Trophoblast cell (in vitro differentiated cells and primary cell): ENCODE measurements at regions not wholly inside any gene's neighbourhood (a gene's known extent, or its start where the extent isn't known, plus 50 kb on each side); places are given as distances from the start of the nearest gene placed in this dataset.
A peak's percentile ranks its signal among the peaks of the same experiment; 100 is the strongest.

Experiments used
- DNase-seq, 2 donors: peaks; one replicate each; pipeline ENCODE4 v3.0.0-alpha.2; 2016
- H2AFZ ChIP-seq: 2 replicates; pipeline ENCODE4 v1.6.1; 2013; ENCODE audit warnings: low read length, moderate library complexity, mild to moderate bottlenecking; ENCODE audit not compliant: insufficient read depth, poor library complexity
- H2AK5ac ChIP-seq: 2 replicates; pipeline ENCODE4 v1.6.1; 2013; ENCODE audit warnings: mild to moderate bottlenecking, low read length
- H2BK120ac ChIP-seq: 2 replicates; pipeline ENCODE4 v1.6.1; 2013; ENCODE audit warnings: low read length, mild to moderate bottlenecking, moderate library complexity; ENCODE audit not compliant: insufficient read depth, poor library complexity
- H2BK12ac ChIP-seq: 2 replicates; pipeline ENCODE4 v1.6.1; 2013; ENCODE audit warnings: mild to moderate bottlenecking, low read length, moderate library complexity
- H2BK5ac ChIP-seq: 2 replicates; pipeline ENCODE4 v1.6.1; 2013; ENCODE audit warnings: low read length, low read depth, moderate library complexity, mild to moderate bottlenecking; ENCODE audit not compliant: poor library complexity
- H3K14ac ChIP-seq: 2 replicates; pipeline ENCODE4 v1.6.1; 2013; ENCODE audit warnings: mild to moderate bottlenecking, low read length
- H3K18ac ChIP-seq: 2 replicates; pipeline ENCODE4 v1.6.1; 2013; ENCODE audit warnings: mild to moderate bottlenecking, low read length
- H3K23ac ChIP-seq: 2 replicates; pipeline ENCODE4 v1.6.1; 2013; ENCODE audit warnings: low read length
- H3K27ac ChIP-seq: 2 replicates; pipeline ENCODE4 v1.5.1; 2013; ENCODE audit warnings: low read depth, mild to moderate bottlenecking, inconsistent platforms, low read length, moderate library complexity
- H3K27me3 ChIP-seq: 2 replicates; pipeline ENCODE4 v1.6.1; 2013; ENCODE audit warnings: inconsistent platforms, mild to moderate bottlenecking, low read length, moderate library complexity; ENCODE audit not compliant: insufficient read depth
- H3K36me3 ChIP-seq, 2 experiments: 1 replicate in 1 of 2; 2 replicates in 1 of 2; pipeline ENCODE4 v1.6.1; 2013; ENCODE audit warnings: low read length in 2 of 2, mild to moderate bottlenecking in 2 of 2, moderate library complexity in 1 of 2; ENCODE audit not compliant: insufficient read depth in 2 of 2, control insufficient read depth in 1 of 2
- H3K4ac ChIP-seq: 2 replicates; pipeline ENCODE4 v1.6.1; 2013; ENCODE audit warnings: low read depth, mild to moderate bottlenecking, low read length, moderate library complexity
- H3K4me1 ChIP-seq, 2 experiments: 1 replicate in 1 of 2; 2 replicates in 1 of 2; pipeline ENCODE4 v1.6.1; 2013; ENCODE audit warnings: low read length in 2 of 2, mild to moderate bottlenecking in 2 of 2, moderate library complexity in 1 of 2; ENCODE audit not compliant: insufficient read depth in 2 of 2, control insufficient read depth in 1 of 2
- H3K4me2 ChIP-seq: 2 replicates; pipeline ENCODE4 v1.6.1; 2013; ENCODE audit warnings: inconsistent platforms, mild to moderate bottlenecking, low read length, moderate library complexity
- H3K4me3 ChIP-seq: 2 replicates; pipeline ENCODE4 v1.5.1; 2013; ENCODE audit warnings: mild to moderate bottlenecking, low read depth, low read length, inconsistent platforms
- H3K79me1 ChIP-seq: one replicate; pipeline ENCODE4 v1.6.1; 2013; ENCODE audit warnings: low read length
- H3K79me2 ChIP-seq: 2 replicates; pipeline ENCODE4 v1.6.1; 2013; ENCODE audit warnings: low read length, mild to moderate bottlenecking; ENCODE audit not compliant: control insufficient read depth, insufficient read depth, poor library complexity
- H3K9ac ChIP-seq: 2 replicates; pipeline ENCODE4 v1.6.1; 2013; ENCODE audit warnings: mild to moderate bottlenecking, low read length
- H3K9me3 ChIP-seq: 2 replicates; pipeline ENCODE4 v1.6.1; 2013; ENCODE audit warnings: low read depth, mild to moderate bottlenecking, control low read depth, inconsistent platforms, low read length; ENCODE audit not compliant: insufficient read depth
- H4K12ac ChIP-seq: 2 replicates; pipeline ENCODE4 v1.6.1; 2013; ENCODE audit warnings: low read depth, mild to moderate bottlenecking, low read length, moderate library complexity
- H4K8ac ChIP-seq: 2 replicates; pipeline ENCODE4 v1.6.1; 2013; ENCODE audit warnings: low read depth, mild to moderate bottlenecking, low read length, moderate library complexity
- H4K91ac ChIP-seq: one replicate; pipeline ENCODE4 v1.6.1; 2013; ENCODE audit warnings: low read depth, mild to moderate bottlenecking, low read length, moderate library complexity
- WGBS: extraction: QIAGEN DNeasy Blood & Tissue Kit; methylation state at CpG from one replicate; pipeline ENCODE4 v1.1.7; 2013; ENCODE audit warnings: missing lambda C conversion rate; ENCODE audit not compliant: insufficient read length, insufficient coverage; ENCODE audit errors: extremely low coverage; 5-methylcytosine and 5-hydroxymethylcytosine counted together

DNA sequence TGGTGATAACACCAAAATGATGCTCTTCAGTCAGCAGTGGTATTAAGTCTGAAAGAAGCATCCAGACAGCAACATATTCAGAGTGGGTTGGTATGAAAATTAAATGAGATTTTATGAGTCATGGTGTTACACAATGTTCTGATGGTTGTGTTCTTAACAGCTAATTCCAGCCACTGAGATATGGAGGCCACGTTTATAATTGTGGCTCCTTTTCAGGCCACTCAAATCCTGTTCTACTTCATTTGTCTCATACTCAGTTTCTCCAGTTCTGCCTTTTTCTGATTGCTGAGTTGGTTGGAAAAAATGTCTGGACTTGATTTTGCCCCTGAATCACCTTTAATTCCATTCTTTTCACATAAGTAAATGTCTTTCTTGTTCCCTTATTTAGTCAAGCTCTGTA, 162.7 kb upstream of the COL3A1 start:
- no CpG with 5 or more reads among the region's 1 CpG for WGBS
- H2AFZ ChIP-seq: no peak overlapping the region
- peak; percentile 77 to 95 for DNase-seq

DNA sequence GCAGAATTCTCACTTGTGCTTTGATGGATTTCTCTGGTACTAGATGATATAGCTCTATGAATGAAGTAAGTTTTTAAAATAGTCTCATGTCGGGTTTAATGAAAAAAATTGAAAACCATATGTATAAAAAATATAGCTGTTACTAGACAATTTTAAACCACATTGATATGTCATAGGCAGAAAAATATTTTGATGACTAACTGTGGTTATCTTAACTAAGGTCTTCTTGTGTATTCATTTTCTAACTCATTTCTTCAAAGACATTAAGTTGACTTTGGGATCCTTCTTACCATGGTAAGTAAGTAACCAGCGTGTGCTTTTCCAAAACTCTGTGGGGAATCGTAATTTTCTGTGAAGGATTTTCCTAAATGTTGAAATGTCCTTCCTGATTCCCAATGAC, 160.9 kb upstream of the COL3A1 start:
- Histone ChIP-seq H2BK12ac (no peak overlapping the region), H3K18ac (no peak overlapping the region), H3K14ac (no peak overlapping the region), H4K91ac (no peak overlapping the region), H2BK5ac (no peak overlapping the region), H3K27me3 (no peaks in the 10 kb centered on the region), H2AFZ (no peak overlapping the region), H4K12ac (no peak overlapping the region), H3K79me2 (no peaks in the 10 kb centered on the region), H3K79me1 (no peaks in the 10 kb centered on the region), H3K9ac (no peak overlapping the region), H3K27ac (no peak overlapping the region), H3K9me3 (no peaks in the 10 kb centered on the region), H3K23ac (no peak overlapping the region), H3K4me1 (peaks cover 0 to 2% of the 10 kb centered on the region in 2 experiments), H3K36me3 (no peaks in the 10 kb centered on the region), H2AK5ac (no peak overlapping the region), H3K4me3 (no peak overlapping the region), H2BK120ac (no peak overlapping the region), H3K4ac (no peak overlapping the region), H4K8ac (no peak overlapping the region), H3K4me2 (no peak overlapping the region)
- no CpG with 5 or more reads among the region's 3 CpGs for WGBS
- DNase-seq: peak in 1 of 2 donors; percentile 48

More for the DNA sequence above, 162.7 kb upstream of the COL3A1 start:
- Histone ChIP-seq H3K79me2 (no peaks in the 10 kb centered on the region), H3K14ac (no peak overlapping the region), H2AK5ac (no peak overlapping the region), H3K4me3 (no peak overlapping the region), H3K9ac (no peak overlapping the region), H4K8ac (no peak overlapping the region), H4K12ac (no peak overlapping the region), H3K4ac (no peak overlapping the region), H3K36me3 (no peaks in the 10 kb centered on the region), H3K79me1 (no peaks in the 10 kb centered on the region), H3K18ac (no peak overlapping the region), H3K27ac (no peak overlapping the region), H3K23ac (no peak overlapping the region), H3K4me1 (peaks cover 0 to 2% of the 10 kb centered on the region in 2 experiments), H4K91ac (no peak overlapping the region), H2BK5ac (no peak overlapping the region), H2BK12ac (no peak overlapping the region), H3K4me2 (no peak overlapping the region), H2BK120ac (no peak overlapping the region), H3K27me3 (no peaks in the 10 kb centered on the region), H3K9me3 (no peaks in the 10 kb centered on the region)

DNA sequence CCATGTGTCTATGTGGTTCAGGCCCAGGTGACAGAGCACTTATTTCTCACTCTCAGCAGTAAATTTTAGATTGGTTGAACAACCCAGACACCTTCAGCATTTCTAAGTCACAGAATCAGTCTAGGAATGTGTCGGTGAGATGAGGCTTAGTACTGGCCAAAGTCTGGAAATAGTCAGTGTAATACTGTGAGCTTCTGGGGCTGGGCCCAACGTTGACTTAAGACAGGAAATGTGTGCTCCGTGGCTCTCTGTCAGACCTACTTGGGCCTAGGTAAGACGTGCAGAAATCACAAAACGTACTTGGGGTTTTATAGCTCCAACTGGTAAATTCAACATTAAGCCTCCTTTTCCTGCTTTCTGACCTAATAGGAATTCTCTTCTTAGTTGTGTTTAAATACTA, 160.3 kb upstream of the COL3A1 start:
- H3K4me2 ChIP-seq: no peak overlapping the region
- H2BK12ac ChIP-seq: no peak overlapping the region
- no peak overlapping the region for H2AFZ ChIP-seq
- H3K36me3 ChIP-seq: no peaks in the 10 kb centered on the region
- no CpG with 5 or more reads among the region's 5 CpGs for WGBS
- DNase-seq: peak; percentile 66 to 77
- H3K23ac ChIP-seq: no peak overlapping the region
- no peak overlapping the region for H3K18ac ChIP-seq
- peak overlapping the region; percentile 2 for H3K27ac ChIP-seq
- H2BK120ac ChIP-seq: no peak overlapping the region
- no peak overlapping the region for H3K4me3 ChIP-seq
- no peaks in the 10 kb centered on the region for H3K9me3 ChIP-seq
- no peak overlapping the region for H2AK5ac ChIP-seq
- no peak overlapping the region for H2BK5ac ChIP-seq
- H4K12ac ChIP-seq: no peak overlapping the region
- H4K91ac ChIP-seq: no peak overlapping the region
- H3K14ac ChIP-seq: no peak overlapping the region
- H3K27me3 ChIP-seq: no peaks in the 10 kb centered on the region
- H3K4me1 ChIP-seq: peaks cover 0 to 2% of the 10 kb centered on the region in 2 experiments
- H3K79me1 ChIP-seq: no peaks in the 10 kb centered on the region
- no peaks in the 10 kb centered on the region for H3K79me2 ChIP-seq
- H3K4ac ChIP-seq: no peak overlapping the region
- H4K8ac ChIP-seq: no peak overlapping the region
- H3K9ac ChIP-seq: no peak overlapping the region

DNA sequence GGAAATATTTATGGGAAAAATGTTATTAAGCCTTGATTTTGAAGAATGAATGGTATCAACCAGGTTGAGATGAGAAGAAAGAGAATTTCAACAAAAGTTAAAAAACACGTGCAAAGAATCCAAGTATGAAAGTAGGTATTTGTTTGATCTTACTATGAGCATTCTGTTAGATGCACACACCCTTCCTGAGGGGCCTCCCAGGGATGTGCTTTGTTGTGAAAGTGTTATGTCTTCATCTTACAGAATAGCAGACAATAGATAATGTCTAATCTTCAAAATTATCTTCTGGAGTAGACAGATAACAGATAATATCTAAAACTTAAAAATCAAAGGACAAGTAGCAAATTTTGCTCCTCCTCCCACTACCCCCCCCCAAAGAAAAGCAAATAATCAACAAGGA, 155.2 kb upstream of the COL3A1 start:
- Histone ChIP-seq H3K36me3 (no peaks in the 10 kb centered on the region), H2BK5ac (no peak overlapping the region), H2AFZ (no peak overlapping the region), H3K4me2 (no peak overlapping the region), H3K9me3 (no peaks in the 10 kb centered on the region), H2AK5ac (no peak overlapping the region), H4K91ac (no peak overlapping the region), H3K9ac (no peak overlapping the region), H2BK120ac (no peak overlapping the region), H3K18ac (no peak overlapping the region), H3K4me3 (no peak overlapping the region), H3K79me1 (no peaks in the 10 kb centered on the region), H3K4ac (no peak overlapping the region), H3K79me2 (no peaks in the 10 kb centered on the region), H3K23ac (no peak overlapping the region), H3K14ac (no peak overlapping the region), H3K27ac (no peak overlapping the region), H4K12ac (no peak overlapping the region), H4K8ac (no peak overlapping the region), H2BK12ac (no peak overlapping the region), H3K27me3 (no peaks in the 10 kb centered on the region), H3K4me1 (no peaks in the 10 kb centered on the region)
- peak; percentile 67 to 85 for DNase-seq
- no CpG with 5 or more reads among the region's 1 CpG for WGBS
